Endothelial cell of umbilical vein (primary cell): ENCODE measurements at regions not wholly inside any gene's neighbourhood (a gene's known extent, or its start where the extent isn't known, plus 50 kb on each side); places are given as distances from the start of the nearest gene placed in this dataset.

Source experiments
- BruUV-seq: library from RNA; stranded (reverse); fragments of 400-500 nt; replicated peaks from 2 replicates; lab custom pipeline; 2021; lab: Mats Ljungman, UMichigan
- CTCF ChIA-PET: fragments of 300-600, 350-600 bp; sonication (Branson Sonifier 250); formaldehyde crosslinking; loops from one replicate; lab custom pipeline; 2021; ENCODE audit warnings: antibody characterized with exemption, inconsistent platforms; lab: Charles Lee
- POLR2A ChIA-PET: fragments of 300-600, 350-600 bp; sonication (Branson Sonifier 250); formaldehyde crosslinking; loops from one replicate; lab custom pipeline; 2021; ENCODE audit warnings: antibody characterized with exemption, inconsistent platforms; lab: Charles Lee
- DNase-seq: peaks from one replicate; pipeline ENCODE4 v3.0.0-alpha.2; 2011; ENCODE audit warnings: low read depth, low spot score
- FAIRE-seq: peaks from 2 replicates; lab custom pipeline; 2011; peaks lifted over from hg19 to GRCh38; lab: Jason Lieb, UNC
- H2AFZ ChIP-seq: 2 replicates; pipeline ENCODE4 v1.6.0; 2012; ENCODE audit warnings: low read depth, low read length, control low read depth, inconsistent platforms
- H3K27ac ChIP-seq: 2 replicates; pipeline ENCODE4 v1.5.1; 2011; ENCODE audit warnings: low read depth, mild to moderate bottlenecking, control low read depth, low read length, moderate library complexity; ENCODE audit not compliant: insufficient read depth
- H3K27me3 ChIP-seq, 2 experiments: 2 replicates each; pipeline versions ENCODE4 v1.6.0 to v1.6.1; 2011; ENCODE audit warnings: low read length in 2 of 2, mixed read lengths in 1 of 2; ENCODE audit not compliant: control insufficient read depth in 2 of 2, insufficient read depth in 2 of 2
- H3K36me3 ChIP-seq, 2 experiments: 2 replicates in 1 of 2; 3 replicates in 1 of 2; pipeline ENCODE4 v1.5.1; 2011; ENCODE audit warnings: low read length in 2 of 2, mild to moderate bottlenecking in 1 of 2, moderate library complexity in 1 of 2; ENCODE audit not compliant: control insufficient read depth in 2 of 2, insufficient read depth in 2 of 2; ENCODE audit errors: extremely low read depth in 1 of 2
- H3K4me1 ChIP-seq: 3 replicates; pipeline ENCODE4 v1.5.1; 2011; ENCODE audit warnings: mild to moderate bottlenecking, low read length; ENCODE audit not compliant: control insufficient read depth, insufficient read depth; ENCODE audit errors: extremely low read depth
- H3K4me2 ChIP-seq: 2 replicates; pipeline ENCODE4 v1.6.1; 2011; ENCODE audit warnings: low read length, control low read depth, mixed read lengths; ENCODE audit not compliant: insufficient read depth
- H3K4me3 ChIP-seq, 3 experiments: fragments of 200-600 bp in 1 of 3; sonication (generic), shearing (Covaris generic) in 1 of 3; replicated peaks in 1 of 3; 2 replicates each; pipeline ENCODE4 v1.5.1; 2011 to 2016; ENCODE audit warnings: control low read depth in 3 of 3, low read length in 3 of 3, mild to moderate bottlenecking in 2 of 3, inconsistent platforms in 1 of 3, low read depth in 1 of 3, moderate library complexity in 1 of 3; ENCODE audit not compliant: insufficient read depth in 1 of 3
- H3K79me2 ChIP-seq: 2 replicates; pipeline ENCODE4 v1.6.0; 2012; ENCODE audit warnings: low read length, inconsistent platforms; ENCODE audit not compliant: control insufficient read depth, insufficient read depth
- H3K9ac ChIP-seq: replicated peaks from 2 replicates; pipeline ENCODE3; 2011; ENCODE audit warnings: low read length, control low read depth; ENCODE audit not compliant: insufficient read depth; ENCODE audit errors: extremely low read depth
- H3K9me1 ChIP-seq: replicated peaks from 3 replicates; pipeline ENCODE4 v1.6.0; 2011; ENCODE audit warnings: mild to moderate bottlenecking, low read length; ENCODE audit not compliant: control insufficient read depth, insufficient read depth; ENCODE audit errors: extremely low read depth
- H3K9me3 ChIP-seq: replicated peaks from 2 replicates; pipeline ENCODE4 v1.5.1; 2012; ENCODE audit warnings: low read length, inconsistent platforms; ENCODE audit not compliant: control insufficient read depth, insufficient read depth
- H4K20me1 ChIP-seq: replicated peaks from 2 replicates; pipeline ENCODE3; 2011; ENCODE audit warnings: mild to moderate bottlenecking, low read length; ENCODE audit not compliant: control insufficient read depth, insufficient read depth; ENCODE audit errors: extremely low read depth
- EZH2 ChIP-seq: IDR thresholded peaks from 2 replicates; pipeline ENCODE4 v1.6.1; 2012; ENCODE audit warnings: borderline replicate concordance, low read depth, mild to moderate bottlenecking, moderate library complexity, low read length, inconsistent platforms; ENCODE audit not compliant: severe bottlenecking
- FOS ChIP-seq: IDR thresholded peaks from 2 replicates; pipeline ENCODE4 v1.6.1; 2011; ENCODE audit warnings: mild to moderate bottlenecking, low read length, moderate library complexity, borderline replicate concordance; ENCODE audit not compliant: insufficient read depth
- GATA2 ChIP-seq: IDR thresholded peaks from 2 replicates; pipeline ENCODE4 v1.7.0; 2011; ENCODE audit warnings: low read depth, mild to moderate bottlenecking, moderate library complexity, mixed read lengths, low read length; ENCODE audit not compliant: insufficient read length, insufficient read depth
- JUN ChIP-seq: IDR thresholded peaks from 2 replicates; pipeline ENCODE4 v1.6.1; 2011; ENCODE audit warnings: borderline replicate concordance, low read depth; ENCODE audit not compliant: insufficient read length, insufficient read depth
- MYC ChIP-seq: IDR thresholded peaks from one replicate; pipeline ENCODE4 v1.6.1; 2011; ENCODE audit warnings: mild to moderate bottlenecking, low read depth, low read length
- POLR2A ChIP-seq: IDR thresholded peaks from 2 replicates; pipeline ENCODE4 v1.6.1; 2012; ENCODE audit warnings: low read depth, mild to moderate bottlenecking, control low read depth, low read length
- POLR2AphosphoS5 ChIP-seq: IDR thresholded peaks from 2 replicates; pipeline ENCODE4 v1.6.1; 2012; ENCODE audit warnings: low read depth, mild to moderate bottlenecking, control low read depth, low read length, moderate library complexity; ENCODE audit not compliant: insufficient read depth
- dilution Hi-C: fragments of 300-500 bp; cut with MboI; formaldehyde crosslinking; loops from one replicate; pipeline ENCODE4 v1.15.0; 2019; ENCODE audit warnings: low sequenced_read_pairs; ENCODE audit not compliant: extremely low pct_ligation_motif_present
- intact Hi-C: fragments of 100-400 bp; cut with micrococcal nuclease; formaldehyde crosslinking; loops from one replicate; pipeline ENCODE4 v1.10.0; 2022
- TF ChIP-seq, protein P1 (sequence below): IDR thresholded peaks from 2 replicates; pipeline ENCODE4 v1.6.1; 2011; ENCODE audit not compliant: insufficient read depth, insufficient read length
- TF ChIP-seq, protein P2 (sequence below), 2 donors: IDR thresholded peaks; 1 replicate in 1 of 2; 2 replicates in 1 of 2; pipeline ENCODE4 v1.5.1; 2011; ENCODE audit warnings: low read length in 2 of 2, mild to moderate bottlenecking in 2 of 2, moderate library complexity in 2 of 2, control low read depth in 1 of 2, inconsistent platforms in 1 of 2, low read depth in 1 of 2; ENCODE audit not compliant: insufficient read depth in 1 of 2; ENCODE audit errors: extremely low read depth in 1 of 2

DNA sequence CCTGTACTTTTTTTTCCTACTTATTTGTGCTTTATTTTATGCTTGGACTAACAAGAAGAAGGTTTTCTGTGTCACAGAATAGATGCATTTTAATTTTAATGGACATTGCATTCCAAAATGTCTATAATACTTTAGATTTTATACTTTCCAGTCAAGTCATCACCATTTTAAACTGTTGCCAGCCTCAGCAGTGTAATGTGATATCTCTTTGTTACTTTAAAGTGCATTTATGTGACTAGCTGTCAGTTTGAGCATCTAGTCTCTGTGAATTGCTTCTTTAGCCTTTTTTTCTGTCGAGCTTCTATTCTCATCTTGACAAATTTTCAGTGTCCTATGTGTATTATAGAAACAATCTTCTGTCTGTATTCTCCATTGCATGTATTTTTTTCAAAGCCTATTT lies 511.4 kb upstream of the CBLB start:
- no peak overlapping the region for H3K9ac ChIP-seq
- H3K27ac ChIP-seq = no peak overlapping the region
- H3K4me2 ChIP-seq = no peak overlapping the region
- no peaks in the 10 kb centered on the region for H3K9me3 ChIP-seq
- ChIA-PET CTCF (interaction anchor here (0.5 to 1.8 kb wide), 2 partner anchors 9 to 125 kb away, joined by 4 read pairs; no protein-coding TSS in a partner anchor), POLR2A (no interaction called here)
- H3K4me3 ChIP-seq = no peak overlapping the region
- intact Hi-C loops (no loop called here), dilution Hi-C loops (no loop called here)
- no TSS peak for BruUV-seq
- H3K36me3 ChIP-seq = no peaks in the 10 kb centered on the region
- H2AFZ ChIP-seq = no peak overlapping the region
- no peaks in the 10 kb centered on the region for H3K4me1 ChIP-seq
- TF ChIP-seq EZH2 = no peak
- TF ChIP-seq FOS = no peak
- TF ChIP-seq, protein P1, sequence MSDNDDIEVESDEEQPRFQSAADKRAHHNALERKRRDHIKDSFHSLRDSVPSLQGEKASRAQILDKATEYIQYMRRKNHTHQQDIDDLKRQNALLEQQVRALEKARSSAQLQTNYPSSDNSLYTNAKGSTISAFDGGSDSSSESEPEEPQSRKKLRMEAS = no peak
- no peak for TF ChIP-seq MYC
- TF ChIP-seq, protein P2, sequence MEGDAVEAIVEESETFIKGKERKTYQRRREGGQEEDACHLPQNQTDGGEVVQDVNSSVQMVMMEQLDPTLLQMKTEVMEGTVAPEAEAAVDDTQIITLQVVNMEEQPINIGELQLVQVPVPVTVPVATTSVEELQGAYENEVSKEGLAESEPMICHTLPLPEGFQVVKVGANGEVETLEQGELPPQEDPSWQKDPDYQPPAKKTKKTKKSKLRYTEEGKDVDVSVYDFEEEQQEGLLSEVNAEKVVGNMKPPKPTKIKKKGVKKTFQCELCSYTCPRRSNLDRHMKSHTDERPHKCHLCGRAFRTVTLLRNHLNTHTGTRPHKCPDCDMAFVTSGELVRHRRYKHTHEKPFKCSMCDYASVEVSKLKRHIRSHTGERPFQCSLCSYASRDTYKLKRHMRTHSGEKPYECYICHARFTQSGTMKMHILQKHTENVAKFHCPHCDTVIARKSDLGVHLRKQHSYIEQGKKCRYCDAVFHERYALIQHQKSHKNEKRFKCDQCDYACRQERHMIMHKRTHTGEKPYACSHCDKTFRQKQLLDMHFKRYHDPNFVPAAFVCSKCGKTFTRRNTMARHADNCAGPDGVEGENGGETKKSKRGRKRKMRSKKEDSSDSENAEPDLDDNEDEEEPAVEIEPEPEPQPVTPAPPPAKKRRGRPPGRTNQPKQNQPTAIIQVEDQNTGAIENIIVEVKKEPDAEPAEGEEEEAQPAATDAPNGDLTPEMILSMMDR (IDR thresholded peaks at IDR 0.05; ENCODE audit: extremely low read depth in 1 of 2, insufficient read depth in 1 of 2, low read depth in 1 of 2, low read length in 2 of 2) = no peak
- TF ChIP-seq POLR2A = no peak
- TF ChIP-seq POLR2AphosphoS5 = no peak
- no peak for TF ChIP-seq JUN
- TF ChIP-seq GATA2 = no peak
- H3K27me3 ChIP-seq = no peaks in the 10 kb centered on the region
- no peaks in the 10 kb centered on the region for H4K20me1 ChIP-seq
- FAIRE-seq = no peak
- no peaks in the 10 kb centered on the region for H3K79me2 ChIP-seq
- no peaks in the 10 kb centered on the region for H3K9me1 ChIP-seq
- no peak for DNase-seq
